Uterus (tissue), 3 donors: ENCODE measurements at regions not wholly inside any gene's neighbourhood (a gene's known extent, or its start where the extent isn't known, plus 50 kb on each side); places are given as distances from the start of the nearest gene placed in this dataset. TPM values are rescaled to one million over a fixed set of nuclear protein-coding genes. Genes with fewer than 3 reads are reported as not detected.

ENCODE experiments used
- DNase-seq, 2 donors: peaks; one replicate each; pipeline ENCODE4 v3.0.0-alpha.2; 2019 to 2020
- H3K27ac ChIP-seq, 2 donors: fragments of 200-600 bp; sonication (generic); 1 replicate in 1 of 2; 2 replicates in 1 of 2; pipeline ENCODE4 v1.5.1; 2016 to 2018
- H3K27me3 ChIP-seq, 2 donors: fragments of 200-600 bp; sonication (generic); one replicate each; pipeline ENCODE4 v1.5.1; 2018 to 2019; ENCODE audit warnings: control low read depth in 1 of 2
- H3K36me3 ChIP-seq, 2 donors: fragments of 200-600 bp; sonication (generic); one replicate each; pipeline ENCODE4 v1.5.1; 2019; ENCODE audit warnings: control low read depth in 1 of 2
- H3K4me1 ChIP-seq, 2 donors: fragments of 200-600 bp; sonication (generic); one replicate each; pipeline ENCODE4 v1.5.1; 2018 to 2019; ENCODE audit warnings: control low read depth in 1 of 2
- H3K4me3 ChIP-seq, 2 donors: fragments of 200-600 bp; sonication (generic); 1 replicate in 1 of 2; 2 replicates in 1 of 2; pipeline ENCODE4 v1.5.1; 2018 to 2019; ENCODE audit warnings: mild to moderate bottlenecking in 1 of 2
- H3K9me3 ChIP-seq, 2 donors: fragments of 200-600 bp; sonication (generic); one replicate each; pipeline ENCODE4 v1.5.1; 2019; ENCODE audit warnings: control low read depth in 1 of 2
- CTCF ChIP-seq, 4 experiments: fragments of 200-600 bp in 2 of 4; fragments of 450-650 bp in 2 of 4; sonication (generic) in 2 of 4; IDR thresholded peaks; one replicate each; pipeline ENCODE4 v1.5.1; 2016 to 2019; ENCODE audit warnings: antibody characterized with exemption in 4 of 4, mild to moderate bottlenecking in 2 of 4, moderate library complexity in 1 of 4
- POLR2A ChIP-seq, 2 donors: fragments of 450-650 bp; IDR thresholded peaks; one replicate each; pipeline ENCODE4 v1.6.1; 2016; ENCODE audit warnings: antibody characterized with exemption in 2 of 2, mild to moderate bottlenecking in 1 of 2, moderate library complexity in 1 of 2
- intact Hi-C: fragments of 100-400 bp; cut with DNase I; formaldehyde crosslinking; loops from one replicate; pipeline ENCODE4 v1.15.1; 2023; ENCODE audit warnings: low total_unique reads
- small RNA-seq: library from RNA; depleted of rRNA; stranded (forward); fragments of <200 nt; gene quantifications from one replicate; pipeline ENCODE3, GENCODE V24; 2016
- donor health status: DM: yes; HTN: yes; CAD: no.

DNA sequence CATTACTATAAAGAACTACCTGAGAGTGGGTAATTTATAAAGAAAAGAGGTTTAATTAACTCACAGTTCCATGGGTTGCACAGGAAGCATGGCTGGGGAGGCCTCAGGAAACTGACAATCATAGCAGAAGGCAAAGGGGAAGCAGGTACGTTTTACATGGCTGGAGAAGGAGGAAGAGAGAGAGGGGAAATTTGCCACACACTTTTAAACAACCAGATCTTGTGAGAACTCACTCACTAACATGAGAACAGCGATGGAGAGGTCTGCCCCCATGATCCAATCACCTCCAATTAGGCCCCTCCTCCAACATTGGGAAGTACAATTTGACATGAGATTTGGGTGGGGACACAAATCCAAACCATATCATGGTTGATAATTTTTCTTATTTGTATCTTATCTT, 51.8 kb upstream of the PPP1R9A start:
- intact Hi-C loops: no loop called here
- no peaks in the 10 kb centered on the region for H3K4me1 ChIP-seq
- no peaks in the 10 kb centered on the region for H3K36me3 ChIP-seq
- no peak for DNase-seq
- no peak overlapping the region for H3K4me3 ChIP-seq
- no peaks in the 10 kb centered on the region for H3K27me3 ChIP-seq
- H3K9me3 ChIP-seq: no peaks in the 10 kb centered on the region
- TF ChIP-seq CTCF (IDR thresholded peaks at IDR 0.05) (no peak), POLR2A (IDR thresholded peaks at IDR 0.05) (no peak)
- H3K27ac ChIP-seq: no peak overlapping the region

DNA sequence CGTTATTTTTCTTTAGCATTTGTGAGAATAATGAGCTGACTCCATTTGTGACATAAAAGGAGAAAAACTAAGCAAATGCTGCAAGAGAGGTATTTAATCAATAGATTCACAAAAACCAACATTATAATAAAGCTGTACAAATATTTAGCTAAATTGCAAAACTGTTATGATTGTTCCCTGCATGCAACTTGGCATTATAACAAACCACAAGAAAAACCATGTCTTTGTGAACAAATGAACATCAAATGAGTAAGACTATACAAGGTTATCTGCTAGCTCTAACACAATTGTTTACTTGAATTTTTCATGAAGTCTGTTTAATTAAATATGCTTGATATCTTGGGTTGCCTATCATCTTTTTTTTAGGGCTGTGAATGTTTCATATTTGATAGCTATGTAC, 50.8 kb upstream of the PPP1R9A start:
- Histone ChIP-seq H3K4me3 (no peak overlapping the region), H3K36me3 (no peaks in the 10 kb centered on the region), H3K9me3 (no peaks in the 10 kb centered on the region), H3K27me3 (no peaks in the 10 kb centered on the region), H3K27ac (no peak overlapping the region), H3K4me1 (no peaks in the 10 kb centered on the region)
- intact Hi-C loops: no loop called here
- no peak for TF ChIP-seq CTCF (IDR thresholded peaks at IDR 0.05)
- TF ChIP-seq POLR2A (IDR thresholded peaks at IDR 0.05): no peak
- DNase-seq: no peak

Small RNA genes lying in the stretch of these regions (small RNA-seq; reads per million reads assigned to genes)
- not detected for gene RN7SKP129
- gene RNU6-956P: not detected
